ENCODE measurements at regions not wholly inside any gene's neighbourhood (a gene's known extent, or its start where the extent isn't known, plus 50 kb on each side); places are given as distances from the start of the nearest gene placed in this dataset.
A peak's percentile ranks its signal among the peaks of the same experiment; 100 is the strongest.

DNA sequence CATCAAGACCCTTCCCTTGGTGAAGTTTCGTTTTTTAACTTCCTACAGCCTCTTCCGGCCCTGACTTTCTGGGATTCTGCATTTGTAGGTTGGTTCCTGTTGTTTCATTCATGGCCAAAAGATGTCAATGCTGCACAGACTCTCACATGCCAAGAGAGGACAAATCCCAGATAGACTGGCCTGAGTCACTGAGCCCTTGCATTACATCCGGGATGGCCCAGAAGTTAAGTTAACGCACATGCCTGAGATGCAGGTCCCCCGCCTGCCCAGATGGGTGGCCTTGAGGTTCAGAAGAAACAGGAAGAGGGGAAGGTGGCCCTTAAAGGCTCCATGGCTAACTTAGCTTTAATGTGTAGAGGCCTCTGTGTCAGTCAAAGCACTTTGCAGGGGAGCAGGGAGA, 51.6 kb upstream of the SRGAP3 start:
- DNase-seq (ENCODE audit: low spot score): no peak

DNA sequence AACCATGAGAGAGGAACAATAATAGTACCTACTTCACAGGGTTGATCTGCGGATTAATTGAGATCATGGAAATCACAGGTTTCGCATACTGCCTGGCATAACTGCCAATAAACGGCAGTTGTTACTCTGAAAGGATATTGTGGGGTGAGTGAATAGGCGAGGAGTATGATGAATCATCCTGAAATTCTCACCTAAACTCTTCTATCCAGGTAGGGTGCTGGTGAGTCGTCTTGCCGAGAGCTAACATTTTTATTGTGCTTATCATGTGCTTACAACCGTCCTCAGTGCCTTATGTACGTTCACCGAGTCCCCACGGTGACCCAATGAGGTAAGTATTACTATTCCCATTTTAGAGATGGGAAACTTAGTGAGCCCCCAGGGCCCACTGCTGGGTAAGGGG, 52.4 kb upstream of the SRGAP3 start:
- no peak for DNase-seq (ENCODE audit: low spot score)

DNA sequence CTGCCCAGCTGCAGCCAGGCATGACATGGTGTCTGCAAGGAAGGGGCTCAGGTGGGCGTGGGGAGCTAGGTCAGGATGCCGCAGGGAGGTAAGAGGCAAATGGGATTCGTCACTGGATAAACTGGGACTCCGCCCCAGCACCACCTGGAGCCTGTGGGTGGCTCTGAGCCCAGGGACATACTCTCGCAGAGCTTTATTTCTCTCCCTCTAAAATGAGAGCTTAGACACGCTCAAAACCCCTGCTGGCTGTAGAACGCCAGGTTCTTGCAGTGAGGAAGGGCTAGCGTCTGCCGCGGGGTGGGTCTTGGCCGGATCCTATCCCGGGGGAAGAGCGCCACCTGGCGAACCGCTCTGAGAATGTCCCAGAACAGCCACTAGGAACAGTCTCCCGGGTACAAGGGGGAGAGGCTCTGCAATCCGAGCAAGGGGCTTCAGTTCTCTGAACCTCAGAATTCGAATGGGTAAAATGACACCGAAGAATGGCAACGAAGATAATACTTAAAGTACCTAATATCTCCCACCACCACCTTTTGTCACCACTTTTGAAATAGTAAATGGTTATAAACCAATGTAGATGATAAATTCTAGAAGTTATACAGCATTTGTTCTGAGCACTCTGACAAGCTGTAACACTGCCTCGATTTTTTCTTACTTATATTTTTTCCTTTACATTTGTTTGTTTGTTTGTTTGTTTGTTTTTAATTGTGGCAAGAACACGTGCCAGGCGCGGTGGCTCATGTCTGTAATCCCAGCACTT, 53.2 kb upstream of the SRGAP3 start:
- peak; percentile 95 for DNase-seq (ENCODE audit: low spot score)

DNA sequence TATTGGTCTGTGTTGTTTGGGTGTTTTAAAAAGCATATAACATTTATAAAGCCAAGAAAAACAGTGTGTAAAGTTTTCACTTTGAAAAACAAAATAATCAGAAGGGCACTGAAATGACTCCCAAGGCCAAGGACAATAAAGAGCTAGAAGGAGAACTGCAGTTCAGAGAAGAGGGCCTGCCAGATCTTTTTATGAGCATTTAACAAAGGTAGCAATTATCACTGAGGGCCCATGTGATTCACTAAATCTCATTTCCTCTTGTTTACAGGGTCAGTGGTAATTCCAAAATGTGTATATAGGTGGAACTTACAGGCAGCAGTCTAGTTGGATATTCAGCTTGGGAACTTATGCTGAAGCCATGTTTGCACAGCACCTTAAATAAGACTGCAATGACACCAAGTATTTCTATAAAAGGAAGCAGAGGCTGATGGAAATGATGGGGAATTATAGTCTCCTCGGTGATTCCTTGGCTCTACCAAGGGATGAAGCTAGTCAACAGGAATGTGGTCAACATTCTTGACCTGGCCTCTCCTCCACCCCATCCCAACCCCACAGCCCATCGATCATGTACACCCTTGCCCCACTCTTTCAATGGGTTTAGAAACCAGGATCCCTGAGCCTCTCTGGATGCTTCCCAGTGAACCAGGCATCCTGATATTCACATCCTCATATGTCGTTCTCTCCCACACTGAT, 54.4 kb upstream of the THUMPD3 start:
- no peak for DNase-seq (ENCODE audit: low spot score)

DNA sequence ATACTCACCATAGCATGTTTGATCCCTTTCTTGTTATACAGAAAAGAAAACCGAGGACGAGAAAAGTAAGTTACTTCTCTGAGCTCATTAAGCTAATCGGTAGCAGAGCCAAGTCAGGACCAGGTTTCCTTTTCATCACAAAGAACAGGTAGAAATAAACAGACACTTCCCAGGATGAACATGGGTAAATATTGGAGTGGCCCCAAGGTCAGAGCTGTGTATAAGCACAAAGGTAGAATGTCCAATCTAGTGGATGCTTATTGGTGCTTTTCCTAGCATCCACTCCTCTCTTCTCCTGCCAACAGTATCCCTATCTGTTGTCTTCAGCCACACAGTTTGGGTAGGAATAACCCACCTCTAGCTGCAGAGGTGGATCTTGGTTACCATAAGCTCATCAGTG, 52.8 kb upstream of the THUMPD3 start:
- DNase-seq (ENCODE audit: low spot score): no peak

DNA sequence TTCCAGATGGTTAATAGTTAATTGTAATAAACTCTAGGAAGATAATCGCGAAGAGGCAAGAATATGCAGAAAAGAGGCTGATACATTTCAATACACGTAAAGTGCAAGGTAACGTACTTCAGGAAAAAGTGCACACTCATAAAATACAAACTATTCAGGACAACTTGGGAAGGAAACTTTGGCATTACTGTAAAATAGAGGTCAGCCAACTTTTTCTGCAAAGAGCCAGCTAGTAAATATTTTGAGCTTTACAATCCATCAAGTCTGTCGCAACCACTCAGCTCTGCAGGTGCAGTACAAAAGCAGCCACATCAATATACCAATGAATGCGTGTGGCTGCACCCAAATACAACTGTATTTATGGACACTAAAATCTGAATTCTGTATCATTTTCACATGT, 51.6 kb upstream of the THUMPD3 start:
- DNase-seq (ENCODE audit: low spot score): no peak

All from HuH-7 (cell line).